ENCODE measurements at regions not wholly inside any gene's neighbourhood (a gene's known extent, or its start where the extent isn't known, plus 50 kb on each side); places are given as distances from the start of the nearest gene placed in this dataset.

GRCh38 chr2:64329848-64330247 is 124.1 kb upstream of the LGALSL start:
- Mint-ChIP-seq H3K4me3 (no peak overlapping the region), H3K9me3 (ENCODE audit: low read depth) (no peaks in the 10 kb centered on the region), H3K27ac (no peak overlapping the region), H3K4me1 (peaks cover 54% of the 10 kb centered on the region), H3K36me3 (ENCODE audit: low read depth) (no peaks in the 10 kb centered on the region), H3K27me3 (no peaks in the 10 kb centered on the region)
- CTCF ChIA-PET: interaction anchor here (0.7 to 9.0 kb wide), 43 partner anchors 10 to 532 kb away, joined by 3 to 191 read pairs (median 7); partner anchors contain the start of gene AFTPH
- POLR2A ChIA-PET: interaction anchor here (0.8 kb wide), 1 partner anchor 107 kb away, joined by 3 read pairs; no protein-coding TSS in a partner anchor
- no peak for ATAC-seq
- intact Hi-C loops (cut with DNase I, micrococcal nuclease): loop anchor here (2.0 to 5.0 kb wide), 9 partner anchors 103 to 638 kb away; no protein-coding TSS in a partner anchor
- DNase-seq: no peak

GRCh38 chr2:64330281-64331113 is 123.5 kb upstream of the LGALSL start:
- H3K27ac Mint-ChIP-seq: no peak overlapping the region
- H3K9me3 Mint-ChIP-seq (ENCODE audit: low read depth): no peaks in the 10 kb centered on the region
- peak overlapping the region; percentile 8 for H3K4me3 Mint-ChIP-seq

GRCh38 chr2:64331114-64331645 is 122.8 kb upstream of the LGALSL start:
- Mint-ChIP-seq H3K4me1 (peaks cover 41% of the 10 kb centered on the region), H3K4me3 (no peak overlapping the region), H3K27me3 (no peaks in the 10 kb centered on the region), H3K9me3 (ENCODE audit: low read depth) (no peaks in the 10 kb centered on the region), H3K27ac (no peak overlapping the region), H3K36me3 (ENCODE audit: low read depth) (no peaks in the 10 kb centered on the region)
- POLR2A ChIA-PET: interaction anchor here (0.6 to 0.9 kb wide), 3 partner anchors 154 to 275 kb away, joined by 3 read pairs; no protein-coding TSS in a partner anchor
- CTCF ChIA-PET: interaction anchor here (0.6 to 9.0 kb wide), 86 partner anchors 8 to 743 kb away, joined by 3 to 191 read pairs (median 4); partner anchors contain the start of genes AFTPH, MDH1 and WDPCP
- DNase-seq (no peak), ATAC-seq (no peak)
- intact Hi-C loops (cut with DNase I, micrococcal nuclease): loop anchor here (1.0 to 2.0 kb wide), 8 partner anchors 157 to 542 kb away; no protein-coding TSS in a partner anchor

More at GRCh38 chr2:64330281-64331113, 123.5 kb upstream of the LGALSL start:
- CTCF ChIA-PET: interaction anchor here (0.6 to 9.0 kb wide), 85 partner anchors 9 to 742 kb away, joined by 3 to 191 read pairs (median 5); partner anchors contain the start of genes AFTPH, MDH1 and WDPCP
- POLR2A ChIA-PET: interaction anchor here (0.6 to 0.9 kb wide), 3 partner anchors 107 to 195 kb away, joined by 3 read pairs; no protein-coding TSS in a partner anchor
- Mint-ChIP-seq H3K27me3 (no peaks in the 10 kb centered on the region), H3K4me1 (peaks cover 48% of the 10 kb centered on the region), H3K36me3 (ENCODE audit: low read depth) (no peaks in the 10 kb centered on the region)
- intact Hi-C loops (cut with DNase I, micrococcal nuclease): loop anchor here (1.0 to 2.0 kb wide), 8 partner anchors 158 to 543 kb away; no protein-coding TSS in a partner anchor
- DNase-seq (peak; percentile 87), ATAC-seq (no peak)

- ChIA-PET CTCF (interaction anchor here (0.7 to 9.0 kb wide), 47 partner anchors 7 to 542 kb away, joined by 3 to 191 read pairs (median 6); partner anchors contain the start of gene AFTPH), POLR2A (interaction anchor here (0.6 kb wide), 1 partner anchor 276 kb away, joined by 3 read pairs; no protein-coding TSS in a partner anchor)
- Mint-ChIP-seq H3K36me3 (ENCODE audit: low read depth) (no peaks in the 10 kb centered on the region), H3K4me3 (no peak overlapping the region), H3K9me3 (ENCODE audit: low read depth) (no peaks in the 10 kb centered on the region), H3K27me3 (no peaks in the 10 kb centered on the region), H3K27ac (no peak overlapping the region), H3K4me1 (peaks cover 32% of the 10 kb centered on the region)
- intact Hi-C loops (cut with DNase I, micrococcal nuclease): loop anchor here (1.0 to 2.0 kb wide), 8 partner anchors 156 to 541 kb away; no protein-coding TSS in a partner anchor
- no peak for DNase-seq
- no peak for ATAC-seq
Measured at GRCh38 chr2:64331849-64332699, 121.9 kb upstream of the LGALSL start.

GRCh38 chr2:64336171-64336570 is 117.8 kb upstream of the LGALSL start:
- H3K36me3 Mint-ChIP-seq (ENCODE audit: low read depth): no peaks in the 10 kb centered on the region
- no peaks in the 10 kb centered on the region for H3K4me1 Mint-ChIP-seq
- H3K4me3 Mint-ChIP-seq: no peak overlapping the region
- no peaks in the 10 kb centered on the region for H3K27me3 Mint-ChIP-seq
- no peak overlapping the region for H3K27ac Mint-ChIP-seq
- ATAC-seq (no peak), DNase-seq (no peak)
- ChIA-PET POLR2A (no interaction called here), CTCF (interaction anchor here (0.7 to 1.3 kb wide), 2 partner anchors 8 to 152 kb away, joined by 3 to 5 read pairs; no protein-coding TSS in a partner anchor)
- intact Hi-C loops (cut with DNase I, micrococcal nuclease): no loop called here
- H3K9me3 Mint-ChIP-seq (ENCODE audit: low read depth): no peaks in the 10 kb centered on the region

- Mint-ChIP-seq H3K9me3 (ENCODE audit: low read depth) (no peaks in the 10 kb centered on the region), H3K27me3 (no peaks in the 10 kb centered on the region), H3K4me1 (no peaks in the 10 kb centered on the region), H3K4me3 (no peak overlapping the region), H3K36me3 (ENCODE audit: low read depth) (no peaks in the 10 kb centered on the region), H3K27ac (no peak overlapping the region)
- intact Hi-C loops (cut with DNase I, micrococcal nuclease): no loop called here
- POLR2A ChIA-PET: no interaction called here
- CTCF ChIA-PET: interaction anchor here (1.3 to 4.8 kb wide), 2 partner anchors 7 to 151 kb away, joined by 3 to 24 read pairs; no protein-coding TSS in a partner anchor
- ATAC-seq (no peak), DNase-seq (no peak)
Measured at GRCh38 chr2:64337314-64337713, 116.6 kb upstream of the LGALSL start.

- Mint-ChIP-seq H3K9me3 (ENCODE audit: low read depth) (no peaks in the 10 kb centered on the region), H3K27ac (no peak overlapping the region), H3K36me3 (ENCODE audit: low read depth) (no peaks in the 10 kb centered on the region), H3K4me3 (no peak overlapping the region), H3K4me1 (no peaks in the 10 kb centered on the region), H3K27me3 (no peaks in the 10 kb centered on the region)
- ChIA-PET POLR2A (no interaction called here), CTCF (interaction anchor here (0.9 to 4.8 kb wide), 3 partner anchors 8 to 150 kb away, joined by 3 to 24 read pairs (median 3); no protein-coding TSS in a partner anchor)
- no peak for ATAC-seq
- intact Hi-C loops (cut with DNase I, micrococcal nuclease): no loop called here
- no peak for DNase-seq
Measured at GRCh38 chr2:64338108-64338507, 115.9 kb upstream of the LGALSL start.

- ATAC-seq (peak; percentile 72), DNase-seq (peak; percentile 25)
- ChIA-PET POLR2A (no interaction called here), CTCF (interaction anchor here (0.9 to 4.8 kb wide), 2 partner anchors 8 to 9 kb away, joined by 3 to 24 read pairs; no protein-coding TSS in a partner anchor)
- intact Hi-C loops (cut with DNase I, micrococcal nuclease): no loop called here
- Mint-ChIP-seq H3K4me1 (no peaks in the 10 kb centered on the region), H3K4me3 (no peak overlapping the region), H3K27ac (no peak overlapping the region), H3K9me3 (ENCODE audit: low read depth) (no peaks in the 10 kb centered on the region), H3K36me3 (ENCODE audit: low read depth) (no peaks in the 10 kb centered on the region), H3K27me3 (no peaks in the 10 kb centered on the region)
Measured at GRCh38 chr2:64338910-64339500, 115.0 kb upstream of the LGALSL start.

GRCh38 chr2:64341461-64341860 is 112.5 kb upstream of the LGALSL start:
- POLR2A ChIA-PET: no interaction called here
- H3K9me3 Mint-ChIP-seq (ENCODE audit: low read depth): no peaks in the 10 kb centered on the region
- peaks cover 2% of the 10 kb centered on the region for H3K27me3 Mint-ChIP-seq
- ATAC-seq: no peak
- no peak overlapping the region for H3K27ac Mint-ChIP-seq
- no peaks in the 10 kb centered on the region for H3K36me3 Mint-ChIP-seq (ENCODE audit: low read depth)
- CTCF ChIA-PET: interaction anchor here (4.8 kb wide), 1 partner anchor 11 kb away, joined by 24 read pairs; no protein-coding TSS in a partner anchor
- no peaks in the 10 kb centered on the region for H3K4me1 Mint-ChIP-seq
- H3K4me3 Mint-ChIP-seq: no peak overlapping the region
- intact Hi-C loops (cut with DNase I, micrococcal nuclease): no loop called here
- DNase-seq: no peak
